ENCODE measurements at regions not wholly inside any gene's neighbourhood (a gene's known extent, or its start where the extent isn't known, plus 50 kb on each side); places are given as distances from the start of the nearest gene placed in this dataset.

- TF ChIP-seq CTCF (IDR thresholded peaks at IDR 0.05): no peak
- DNase-seq (ENCODE audit: low spot score) (no peak), ATAC-seq (ENCODE audit: low FRiP score) (no peak)
Measured at GRCh38 chr11:122265981-122266380, 150.0 kb upstream of the BLID start.

GRCh38 chr11:122264121-122264520 is 148.1 kb upstream of the BLID start:
- DNase-seq (ENCODE audit: low spot score) (no peak), ATAC-seq (ENCODE audit: low FRiP score) (no peak)
- TF ChIP-seq CTCF (IDR thresholded peaks at IDR 0.05): no peak

- DNase-seq (ENCODE audit: low spot score) (no peak), ATAC-seq (ENCODE audit: low FRiP score) (no peak)
- no peak for TF ChIP-seq CTCF (IDR thresholded peaks at IDR 0.05)
Measured at GRCh38 chr11:122261546-122261945, 145.5 kb upstream of the BLID start.

- DNase-seq (ENCODE audit: low spot score) (no peak), ATAC-seq (ENCODE audit: low FRiP score) (no peak)
- no peak for TF ChIP-seq CTCF (IDR thresholded peaks at IDR 0.05)
Measured at GRCh38 chr11:122259195-122259821, 143.3 kb upstream of the BLID start.

GRCh38 chr11:122258446-122259194 is 142.6 kb upstream of the BLID start:
- ATAC-seq (ENCODE audit: low FRiP score) (no peak), DNase-seq (ENCODE audit: low spot score) (no peak)
- no peak for TF ChIP-seq CTCF (IDR thresholded peaks at IDR 0.05)

GRCh38 chr11:122253589-122254231 is 137.7 kb upstream of the BLID start:
- TF ChIP-seq CTCF (IDR thresholded peaks at IDR 0.05): no peak
- DNase-seq (ENCODE audit: low spot score) (no peak), ATAC-seq (ENCODE audit: low FRiP score) (peak; percentile 78)

Data from omental fat pad (tissue), 3 donors.